ENCODE measurements at regions not wholly inside any gene's neighbourhood (a gene's known extent, or its start where the extent isn't known, plus 50 kb on each side); places are given as distances from the start of the nearest gene placed in this dataset.

GRCh38 chr5:7080501-7080900, 315.4 kb upstream of the ADCY2 start:
- H3K4me3 ChIP-seq (replicated peaks; ENCODE audit: low read depth, low read length) = no peak overlapping the region
- DNase-seq (ENCODE audit: low read depth) = no peak
- no peak for TF ChIP-seq CTCF (IDR thresholded peaks at IDR 0.05; ENCODE audit: low read length, missing control alignments)

GRCh38 chr5:7087719-7088297, 308.1 kb upstream of the ADCY2 start:
- DNase-seq (ENCODE audit: low read depth) = no peak
- no peak for TF ChIP-seq CTCF (IDR thresholded peaks at IDR 0.05; ENCODE audit: low read length, missing control alignments)
- no peak overlapping the region for H3K4me3 ChIP-seq (replicated peaks; ENCODE audit: low read depth, low read length)

- no peak overlapping the region for H3K4me3 ChIP-seq (replicated peaks; ENCODE audit: low read depth, low read length)
- DNase-seq (ENCODE audit: low read depth) = no peak
- TF ChIP-seq CTCF (IDR thresholded peaks at IDR 0.05; ENCODE audit: low read length, missing control alignments) = no peak
Measured at GRCh38 chr5:7088849-7089248, 307.1 kb upstream of the ADCY2 start.

- TF ChIP-seq CTCF (IDR thresholded peaks at IDR 0.05; ENCODE audit: low read length, missing control alignments) = no peak
- no peak overlapping the region for H3K4me3 ChIP-seq (replicated peaks; ENCODE audit: low read depth, low read length)
- DNase-seq (ENCODE audit: low read depth) = no peak
Measured at GRCh38 chr5:7094626-7095025, 301.3 kb upstream of the ADCY2 start.

GRCh38 chr5:7096294-7096693, 299.6 kb upstream of the ADCY2 start:
- no peak for DNase-seq (ENCODE audit: low read depth)
- TF ChIP-seq CTCF (IDR thresholded peaks at IDR 0.05; ENCODE audit: low read length, missing control alignments) = no peak
- H3K4me3 ChIP-seq (replicated peaks; ENCODE audit: low read depth, low read length) = no peak overlapping the region

- no peak for DNase-seq (ENCODE audit: low read depth)
- no peak for TF ChIP-seq CTCF (IDR thresholded peaks at IDR 0.05; ENCODE audit: low read length, missing control alignments)
- H3K4me3 ChIP-seq (replicated peaks; ENCODE audit: low read depth, low read length) = no peak overlapping the region
Measured at GRCh38 chr5:7105358-7105757, 290.6 kb upstream of the ADCY2 start.

GRCh38 chr5:7117961-7118360, 278.0 kb upstream of the ADCY2 start:
- TF ChIP-seq CTCF (IDR thresholded peaks at IDR 0.05; ENCODE audit: low read length, missing control alignments) = no peak
- no peak overlapping the region for H3K4me3 ChIP-seq (replicated peaks; ENCODE audit: low read depth, low read length)
- DNase-seq (ENCODE audit: low read depth) = no peak

Data from fibroblast of pulmonary artery (primary cell).